ENCODE measurements at regions not wholly inside any gene's neighbourhood (a gene's known extent, or its start where the extent isn't known, plus 50 kb on each side); places are given as distances from the start of the nearest gene placed in this dataset.

DNA sequence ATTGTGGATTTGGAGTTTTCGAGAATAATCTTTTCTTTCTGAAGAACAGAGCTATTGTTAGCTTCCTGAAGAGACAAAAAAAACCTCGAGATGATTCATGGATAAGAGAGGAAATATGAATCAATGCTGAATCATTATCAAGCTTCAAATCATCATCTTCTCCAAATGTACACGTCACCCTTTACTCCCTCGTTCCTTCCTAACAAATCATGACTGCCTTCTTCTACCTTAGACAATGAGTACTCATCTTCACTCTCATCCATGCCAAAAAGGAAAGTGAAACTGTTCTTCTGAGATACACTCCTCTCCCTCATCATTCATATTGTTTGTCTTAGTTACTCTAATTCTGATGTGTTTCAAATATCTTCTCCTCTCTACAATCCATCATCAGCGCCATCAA lies 1115.8 kb upstream of the ATXN7L3B start:
- TF ChIP-seq, protein P1, sequence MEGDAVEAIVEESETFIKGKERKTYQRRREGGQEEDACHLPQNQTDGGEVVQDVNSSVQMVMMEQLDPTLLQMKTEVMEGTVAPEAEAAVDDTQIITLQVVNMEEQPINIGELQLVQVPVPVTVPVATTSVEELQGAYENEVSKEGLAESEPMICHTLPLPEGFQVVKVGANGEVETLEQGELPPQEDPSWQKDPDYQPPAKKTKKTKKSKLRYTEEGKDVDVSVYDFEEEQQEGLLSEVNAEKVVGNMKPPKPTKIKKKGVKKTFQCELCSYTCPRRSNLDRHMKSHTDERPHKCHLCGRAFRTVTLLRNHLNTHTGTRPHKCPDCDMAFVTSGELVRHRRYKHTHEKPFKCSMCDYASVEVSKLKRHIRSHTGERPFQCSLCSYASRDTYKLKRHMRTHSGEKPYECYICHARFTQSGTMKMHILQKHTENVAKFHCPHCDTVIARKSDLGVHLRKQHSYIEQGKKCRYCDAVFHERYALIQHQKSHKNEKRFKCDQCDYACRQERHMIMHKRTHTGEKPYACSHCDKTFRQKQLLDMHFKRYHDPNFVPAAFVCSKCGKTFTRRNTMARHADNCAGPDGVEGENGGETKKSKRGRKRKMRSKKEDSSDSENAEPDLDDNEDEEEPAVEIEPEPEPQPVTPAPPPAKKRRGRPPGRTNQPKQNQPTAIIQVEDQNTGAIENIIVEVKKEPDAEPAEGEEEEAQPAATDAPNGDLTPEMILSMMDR (IDR thresholded peaks at IDR 0.05): no peak
- no peaks in the 10 kb centered on the region for H3K4me1 Mint-ChIP-seq
- DNase-seq (no peak), ATAC-seq (ENCODE audit: low read depth) (no peak)
- ChIA-PET POLR2A (no interaction called here), CTCF (no interaction called here)
- no peaks in the 10 kb centered on the region for H3K36me3 Mint-ChIP-seq (ENCODE audit: low read depth)
- no peaks in the 10 kb centered on the region for H3K27me3 Mint-ChIP-seq
- no peak overlapping the region for H3K27ac Mint-ChIP-seq
- H3K9me3 Mint-ChIP-seq: peaks cover 14% of the 10 kb centered on the region
- H3K4me3 Mint-ChIP-seq: no peak overlapping the region
- intact Hi-C loops (cut with micrococcal nuclease): no loop called here

DNA sequence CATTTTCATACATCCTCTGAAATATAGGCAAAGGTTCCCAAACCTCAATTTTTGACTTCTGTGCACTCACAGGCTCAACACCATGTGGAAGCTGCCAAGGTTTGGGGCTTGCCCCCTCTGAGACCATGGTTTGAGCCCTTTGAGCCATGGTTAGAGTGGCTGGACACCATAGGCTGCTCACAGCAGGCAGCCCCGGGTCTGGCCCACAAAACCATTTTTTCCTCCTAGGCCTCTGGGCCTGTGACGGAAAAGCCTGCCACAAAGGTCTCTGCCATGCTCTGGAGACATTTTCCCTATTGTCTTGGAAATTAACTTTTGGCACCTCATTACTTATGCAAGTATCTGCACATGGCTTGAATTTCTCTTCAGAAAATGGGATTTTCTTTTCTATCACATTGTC lies 1113.2 kb upstream of the ATXN7L3B start:
- TF ChIP-seq, protein P1 (IDR thresholded peaks at IDR 0.05): no peak
- DNase-seq: no peak
- no peak overlapping the region for H3K27ac Mint-ChIP-seq
- ATAC-seq (ENCODE audit: low read depth): no peak
- intact Hi-C loops (cut with micrococcal nuclease): no loop called here
- no peaks in the 10 kb centered on the region for H3K4me1 Mint-ChIP-seq
- CTCF ChIA-PET: no interaction called here
- no peaks in the 10 kb centered on the region for H3K27me3 Mint-ChIP-seq
- POLR2A ChIA-PET: no interaction called here
- no peaks in the 10 kb centered on the region for H3K36me3 Mint-ChIP-seq (ENCODE audit: low read depth)
- H3K9me3 Mint-ChIP-seq: peaks cover 10% of the 10 kb centered on the region
- no peak overlapping the region for H3K4me3 Mint-ChIP-seq

DNA sequence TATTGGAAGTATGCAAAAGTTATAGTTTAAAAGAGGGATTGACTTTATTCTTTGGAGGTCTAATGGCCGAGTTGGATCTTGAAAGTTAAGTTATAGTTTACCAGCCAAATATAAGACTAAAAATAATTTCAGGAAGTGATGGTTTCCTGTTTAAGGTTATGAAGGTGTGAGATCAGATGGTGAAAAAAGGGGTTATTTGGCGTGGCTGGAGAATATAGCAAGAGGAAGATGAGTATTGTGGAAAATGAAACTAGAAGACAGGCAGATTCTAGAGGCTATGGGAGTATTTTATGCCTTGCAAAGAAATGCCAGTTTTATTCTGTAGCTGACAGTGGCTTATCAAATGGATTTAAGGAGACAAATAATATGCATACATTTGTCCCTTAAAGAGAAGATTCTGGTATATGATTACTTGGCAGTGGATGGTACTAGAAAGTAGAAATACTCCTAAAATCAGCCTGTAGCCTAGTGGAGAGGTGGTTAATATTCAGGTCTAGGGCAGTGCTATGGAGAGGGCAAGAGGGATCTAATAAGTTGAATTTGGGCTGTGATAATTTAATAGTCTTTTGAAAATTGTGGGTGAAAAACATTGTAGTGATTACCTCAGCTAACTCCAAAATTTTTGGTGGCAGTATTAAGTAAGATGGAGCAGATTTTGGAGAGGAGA lies 1091.8 kb upstream of the ATXN7L3B start:
- Mint-ChIP-seq H3K9me3 (no peaks in the 10 kb centered on the region), H3K4me1 (peaks cover 14% of the 10 kb centered on the region), H3K27me3 (no peaks in the 10 kb centered on the region), H3K27ac (no peak overlapping the region), H3K4me3 (no peak overlapping the region), H3K36me3 (ENCODE audit: low read depth) (no peaks in the 10 kb centered on the region)
- DNase-seq (no peak), ATAC-seq (ENCODE audit: low read depth) (no peak)
- intact Hi-C loops (cut with micrococcal nuclease): no loop called here
- TF ChIP-seq, protein P1 (IDR thresholded peaks at IDR 0.05): no peak
- ChIA-PET CTCF (no interaction called here), POLR2A (no interaction called here)

DNA sequence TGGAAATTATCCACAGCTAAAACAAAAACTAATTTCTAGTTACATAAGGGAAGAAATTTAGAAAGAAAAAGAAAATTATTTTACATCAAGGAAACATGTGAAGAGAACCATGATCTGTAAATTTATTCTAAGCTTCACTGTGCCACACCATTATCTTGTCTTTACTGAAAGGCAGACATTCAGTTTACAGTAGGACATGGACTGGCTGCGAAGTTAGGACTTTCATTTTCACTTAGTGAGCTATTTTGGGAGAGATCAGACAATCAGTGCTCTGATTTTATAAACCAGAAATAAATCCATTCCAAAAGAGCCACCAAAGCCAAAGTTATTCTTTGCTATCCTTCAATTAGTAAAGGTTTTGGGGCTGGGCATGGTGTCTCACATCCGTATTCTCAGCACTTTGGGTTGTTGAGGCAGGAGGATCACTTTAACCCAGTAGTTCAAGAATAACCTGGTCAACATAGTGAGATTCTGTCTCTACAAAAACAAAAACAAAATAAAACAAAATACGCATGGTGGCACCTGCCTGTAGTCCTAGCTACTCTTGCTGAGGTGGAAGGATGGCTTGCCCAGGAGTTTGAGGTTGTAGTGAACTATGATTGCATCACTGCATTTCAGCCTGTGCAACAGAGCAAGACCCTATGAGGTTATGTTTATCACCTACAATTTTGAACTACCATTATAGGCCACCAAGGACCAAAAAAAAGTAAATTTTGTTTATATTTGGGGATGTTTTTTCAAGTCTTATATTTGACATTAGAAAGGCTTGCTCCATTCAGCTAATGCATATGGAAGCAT lies 1084.8 kb upstream of the ATXN7L3B start:
- no peaks in the 10 kb centered on the region for H3K27me3 Mint-ChIP-seq
- H3K4me1 Mint-ChIP-seq: peaks cover 7% of the 10 kb centered on the region
- H3K4me3 Mint-ChIP-seq: no peak overlapping the region
- ChIA-PET POLR2A (no interaction called here), CTCF (no interaction called here)
- no peak overlapping the region for H3K27ac Mint-ChIP-seq
- H3K9me3 Mint-ChIP-seq: no peaks in the 10 kb centered on the region
- TF ChIP-seq, protein P1 (IDR thresholded peaks at IDR 0.05): no peak
- no peak for DNase-seq
- intact Hi-C loops (cut with micrococcal nuclease): no loop called here
- no peak for ATAC-seq (ENCODE audit: low read depth)
- no peaks in the 10 kb centered on the region for H3K36me3 Mint-ChIP-seq (ENCODE audit: low read depth)

DNA sequence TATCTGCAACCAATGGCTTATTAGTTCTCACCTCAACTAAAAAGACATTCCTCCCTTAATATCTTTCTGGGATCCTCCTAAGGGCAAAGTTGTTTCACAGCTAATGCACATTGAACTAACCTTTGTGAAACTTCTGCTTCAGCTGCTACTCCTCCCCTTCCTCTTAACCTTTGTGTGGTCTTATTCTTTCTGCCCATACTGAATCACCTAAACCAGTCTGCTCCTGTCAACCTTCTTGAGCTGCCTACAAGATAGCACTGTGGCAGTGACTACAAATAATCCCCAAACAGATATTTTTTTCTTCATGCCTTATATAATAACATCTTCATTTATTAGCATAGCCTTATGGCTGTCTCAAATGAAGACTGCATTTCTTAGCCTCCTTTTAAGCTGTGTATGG lies 1077.4 kb upstream of the ATXN7L3B start:
- ChIA-PET CTCF (no interaction called here), POLR2A (no interaction called here)
- Mint-ChIP-seq H3K4me1 (no peaks in the 10 kb centered on the region), H3K27ac (no peak overlapping the region), H3K9me3 (no peaks in the 10 kb centered on the region), H3K4me3 (no peak overlapping the region), H3K36me3 (ENCODE audit: low read depth) (no peaks in the 10 kb centered on the region), H3K27me3 (no peaks in the 10 kb centered on the region)
- DNase-seq: no peak
- intact Hi-C loops (cut with micrococcal nuclease): no loop called here
- no peak for ATAC-seq (ENCODE audit: low read depth)
- TF ChIP-seq, protein P1 (IDR thresholded peaks at IDR 0.05): no peak

Data from activated B cell treated with CpG ODN at 0.5 μM for 24 hours (primary cell).